NCI-H82 (cell line): ENCODE measurements at regions not wholly inside any gene's neighbourhood (a gene's known extent, or its start where the extent isn't known, plus 50 kb on each side); places are given as distances from the start of the nearest gene placed in this dataset.
"Not testable (repeated sequence)": the region's sequence is repeated elsewhere in the genome, so short reads cannot be mapped to it uniquely, and the experiment has no call there.

ENCODE experiments used
- DNase-seq: peaks from one replicate; lab custom pipeline; 2025; lab: John Stamatoyannopoulos, UW

DNA sequence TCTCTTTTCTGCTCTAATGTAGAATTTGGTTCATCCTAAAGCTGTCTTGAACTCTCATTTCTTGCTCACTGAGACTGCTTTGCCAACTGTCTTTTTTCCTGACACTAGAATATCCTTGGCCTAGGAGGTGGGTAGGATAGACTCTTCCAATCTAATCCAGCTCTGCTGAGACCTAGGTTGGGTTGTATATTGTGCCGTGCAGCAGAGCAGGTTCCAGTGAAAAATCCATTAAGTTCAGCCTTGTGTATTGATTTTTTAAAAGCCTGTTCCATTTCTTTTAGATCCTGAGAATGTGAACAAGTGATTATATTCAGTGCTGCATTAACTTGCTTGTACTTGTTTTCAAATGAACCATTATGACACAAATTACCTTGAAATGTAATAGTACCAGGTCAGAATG lies 539.6 kb downstream of the LRRC70 start:
- DNase-seq: no peak

DNA sequence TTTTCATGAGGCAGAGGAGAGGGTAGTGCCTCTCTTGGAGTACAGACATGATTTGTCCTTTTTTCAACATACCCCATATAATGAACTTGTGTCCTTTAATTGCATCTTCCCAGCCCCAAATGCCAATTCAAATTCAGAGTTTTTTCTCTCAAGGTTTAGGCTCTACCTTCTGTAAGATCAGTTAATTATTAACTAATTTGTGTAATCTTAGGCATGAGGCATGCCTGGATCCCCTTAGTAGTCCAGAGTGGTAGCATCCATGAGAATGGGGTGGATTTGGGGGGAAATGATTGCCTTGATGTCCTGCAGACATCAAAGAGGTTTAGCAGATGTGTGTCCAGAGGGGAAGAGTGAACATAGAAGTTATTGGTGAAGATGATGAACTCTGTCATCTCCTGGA lies 533.3 kb downstream of the LRRC70 start:
- DNase-seq: no peak

GRCh38 chr5:63101870-63102269 lies 523.3 kb downstream of the LRRC70 start:
- DNase-seq: no peak

GRCh38 chr5:63097286-63097685 lies 518.7 kb downstream of the LRRC70 start:
- no peak for DNase-seq

DNA sequence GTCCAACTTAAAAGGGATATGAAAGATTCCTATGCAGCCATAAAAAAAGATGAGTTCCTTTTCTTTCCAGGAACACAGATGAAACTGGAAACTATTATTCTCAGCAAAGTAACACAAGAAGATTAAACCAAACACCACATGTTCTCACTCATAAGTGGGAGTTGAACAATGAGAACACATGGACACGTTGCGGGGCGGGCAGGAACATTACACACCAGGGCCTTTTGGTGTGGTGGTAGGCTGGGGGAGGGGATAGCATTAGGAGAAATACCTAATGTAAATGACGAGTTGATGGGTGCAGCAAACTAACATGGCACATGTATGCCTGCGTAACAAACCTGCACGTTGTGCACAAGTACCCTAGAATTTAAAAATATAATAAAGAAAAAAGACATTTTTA lies 516.1 kb downstream of the LRRC70 start:
- DNase-seq: no peak

DNA sequence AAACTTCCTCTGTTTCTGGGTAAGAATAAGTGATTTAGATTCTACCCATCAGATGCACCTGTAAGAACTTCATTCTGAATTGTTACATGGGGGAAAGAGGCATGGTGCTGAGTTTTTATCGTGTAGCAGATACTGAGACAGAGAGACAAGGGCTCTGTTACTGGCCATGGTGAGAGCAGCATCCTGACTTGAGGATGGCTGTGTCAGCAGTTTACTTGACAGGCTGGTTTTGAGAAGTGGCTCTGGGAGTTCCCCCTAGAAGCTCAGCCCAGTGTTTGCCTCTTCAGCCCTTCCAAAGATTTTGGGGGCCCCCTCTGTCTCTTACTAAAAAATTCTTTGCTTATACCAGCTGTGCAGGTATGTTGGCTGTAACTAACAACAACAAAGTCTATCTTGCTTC lies 510.5 kb downstream of the LRRC70 start:
- no peak for DNase-seq

GRCh38 chr5:63085561-63085960 lies 506.9 kb downstream of the LRRC70 start:
- DNase-seq: no peak

- DNase-seq: not testable (repeated sequence)
Measured at GRCh38 chr5:63083689-63084088, 505.1 kb downstream of the LRRC70 start.

DNA sequence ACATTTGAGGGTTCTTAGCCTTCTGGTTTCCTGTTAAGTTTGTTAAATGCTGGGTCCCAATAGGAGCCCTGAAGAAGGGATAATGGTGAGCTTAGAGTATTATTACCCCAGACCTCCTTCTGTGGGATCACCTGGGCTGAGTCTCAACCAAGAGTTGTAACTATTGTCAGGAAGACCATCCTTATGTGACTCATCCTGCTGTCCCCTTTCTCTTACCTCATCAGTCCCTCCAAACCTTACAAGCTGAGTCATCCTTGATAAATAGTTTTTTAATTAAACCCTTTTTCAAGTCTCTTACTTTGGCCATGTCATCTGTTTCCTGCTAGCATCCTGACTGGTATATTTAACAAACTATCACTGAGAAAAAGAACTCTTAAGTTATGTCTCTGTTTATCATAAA lies 502.8 kb downstream of the LRRC70 start:
- DNase-seq: no peak

DNA sequence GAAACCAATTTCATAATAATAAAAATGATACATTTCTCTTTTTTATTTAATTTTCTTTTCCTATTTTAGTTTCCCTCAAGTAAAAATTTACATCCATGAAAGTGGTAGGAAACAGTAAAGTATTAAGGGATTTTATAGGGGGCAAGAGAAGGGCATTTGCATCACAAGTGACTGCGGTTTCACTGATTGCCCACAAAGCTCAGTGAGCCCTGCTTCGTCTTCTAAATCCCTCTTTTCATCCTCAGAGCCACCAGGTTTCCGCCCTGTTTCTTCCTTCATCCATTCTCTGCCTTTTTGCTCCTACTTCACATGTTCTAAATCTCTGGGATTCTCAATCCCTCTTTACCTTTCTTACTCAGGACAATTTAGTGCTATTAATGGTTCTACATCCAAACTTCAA lies 491.4 kb downstream of the LRRC70 start:
- DNase-seq: no peak

- DNase-seq: no peak
Measured at GRCh38 chr5:63055421-63055820, 476.8 kb downstream of the LRRC70 start.

- DNase-seq: no peak
Measured at GRCh38 chr5:63053019-63053638, 474.5 kb downstream of the LRRC70 start.

DNA sequence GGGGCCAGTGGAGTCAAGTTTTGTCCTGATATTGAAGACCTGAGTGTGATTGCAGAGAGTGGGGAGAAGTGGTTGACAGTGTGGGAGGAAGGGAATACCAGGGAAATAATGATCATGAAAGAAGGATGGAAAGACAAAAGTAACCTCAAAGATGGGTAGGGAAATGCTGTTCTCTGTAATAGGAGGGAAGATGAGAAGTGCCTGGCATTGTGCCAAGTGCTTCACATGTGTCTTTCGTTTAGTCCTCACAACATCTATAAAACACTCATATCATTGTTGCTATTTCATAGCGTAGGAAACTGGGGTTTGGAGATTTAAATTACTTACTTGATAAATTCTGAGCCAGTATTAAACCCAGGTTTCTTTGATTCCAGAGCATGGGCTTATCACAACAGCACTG lies 472.3 kb downstream of the LRRC70 start:
- no peak for DNase-seq

- no peak for DNase-seq
Measured at GRCh38 chr5:63049935-63050334, 471.3 kb downstream of the LRRC70 start.

DNA sequence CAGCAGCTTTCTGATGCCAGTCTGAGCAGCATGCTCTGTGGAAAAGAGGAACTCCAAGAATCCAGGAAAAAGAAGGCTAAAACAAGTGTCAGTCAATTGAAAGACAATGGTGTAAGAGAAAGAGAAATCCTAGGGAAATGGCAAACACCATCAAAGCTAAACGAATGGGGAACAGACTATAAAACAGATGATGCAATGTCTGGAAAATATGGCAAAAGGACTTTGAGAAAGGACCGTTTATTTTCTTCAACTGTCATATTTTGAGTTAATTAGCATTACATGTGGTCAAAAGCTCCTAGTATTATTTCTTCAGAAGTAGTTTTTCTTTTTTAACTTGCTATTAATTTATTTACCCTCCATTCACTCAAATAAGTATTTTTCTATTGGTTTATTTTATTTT lies 465.2 kb downstream of the LRRC70 start:
- DNase-seq: no peak

GRCh38 chr5:63032343-63032742 lies 453.7 kb downstream of the LRRC70 start:
- DNase-seq: no peak

DNA sequence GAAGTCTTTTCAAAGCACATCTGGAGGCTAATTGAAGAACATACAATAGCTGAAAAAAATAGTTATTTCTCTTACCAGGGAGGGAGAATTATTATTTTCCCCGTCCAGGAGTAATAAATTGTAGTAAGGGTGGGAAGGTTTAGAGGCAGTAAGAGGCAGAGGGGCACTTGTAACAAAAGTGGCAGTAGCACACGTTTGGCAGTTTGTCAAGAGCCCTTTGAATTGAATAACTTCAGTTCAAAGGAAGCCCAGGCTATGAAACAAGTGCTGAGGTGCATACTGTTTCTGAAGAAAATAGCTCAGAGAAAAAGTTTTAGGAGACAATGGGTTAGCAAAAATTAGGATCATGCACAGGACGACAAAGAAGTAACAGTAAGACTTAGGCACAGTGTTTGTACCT lies 451.3 kb downstream of the LRRC70 start:
- DNase-seq: no peak

DNA sequence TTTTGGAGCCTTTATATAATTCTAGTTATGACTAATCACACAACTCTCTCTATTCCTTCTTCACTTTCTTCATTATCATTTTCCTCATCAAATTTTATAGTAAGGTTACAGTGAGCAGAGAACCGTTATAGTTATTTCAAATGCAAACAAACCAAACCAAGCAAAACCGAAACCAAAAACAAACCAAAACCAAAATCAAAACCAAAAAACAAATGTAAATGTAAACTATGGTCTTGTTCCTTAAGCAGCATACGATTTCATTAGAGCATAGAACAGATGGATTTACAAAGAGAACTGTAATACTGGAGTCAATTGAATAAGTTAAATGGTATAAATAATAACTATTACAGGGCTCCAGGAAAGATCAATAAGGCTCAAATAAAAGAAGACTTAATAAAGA lies 447.1 kb downstream of the LRRC70 start:
- no peak for DNase-seq

- DNase-seq: no peak
Measured at GRCh38 chr5:63022403-63022802, 443.8 kb downstream of the LRRC70 start.

DNA sequence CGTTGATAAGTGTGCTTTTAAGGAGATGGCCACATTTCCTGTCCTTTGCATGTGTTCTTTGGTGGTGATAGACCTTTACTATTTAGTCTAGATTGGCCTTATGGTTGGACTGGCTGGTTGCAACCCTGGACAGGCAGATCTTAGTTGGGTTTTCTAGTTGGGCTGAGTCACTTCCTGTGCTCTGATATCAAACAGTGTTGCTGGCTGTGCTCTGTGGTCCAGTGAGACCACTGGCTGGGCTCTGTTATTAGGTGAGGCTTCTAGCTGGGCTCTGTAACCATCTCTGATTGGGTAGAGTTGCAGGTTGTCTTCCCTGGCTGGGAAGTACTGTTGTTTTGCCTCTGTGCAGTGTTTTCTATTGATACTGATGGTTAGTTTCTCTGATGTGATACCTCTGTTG lies 432.5 kb downstream of the LRRC70 start:
- DNase-seq: no peak

- no peak for DNase-seq
Measured at GRCh38 chr5:63008195-63008594, 429.6 kb downstream of the LRRC70 start.

DNA sequence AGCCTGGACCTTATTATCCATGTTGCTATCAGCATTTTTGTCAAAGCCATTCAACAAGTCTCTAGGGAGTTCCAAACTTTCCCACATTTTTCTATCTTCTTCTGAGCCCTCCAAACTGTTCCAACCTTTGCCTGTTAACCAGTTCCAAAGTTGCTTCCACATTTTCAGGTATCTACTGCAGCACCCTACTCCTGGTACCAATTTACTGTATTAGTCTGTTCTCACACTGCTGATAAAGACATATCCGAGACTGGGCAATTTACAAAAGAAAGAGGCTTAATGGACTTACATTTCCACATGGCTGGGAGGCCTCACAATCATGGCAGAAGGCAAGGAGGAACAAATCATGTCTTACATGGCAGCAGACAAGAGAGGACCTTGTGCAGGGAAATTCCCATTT lies 416.2 kb downstream of the LRRC70 start:
- not testable (repeated sequence) for DNase-seq

- no peak for DNase-seq
Measured at GRCh38 chr5:62985749-62986148, 407.1 kb downstream of the LRRC70 start.

DNA sequence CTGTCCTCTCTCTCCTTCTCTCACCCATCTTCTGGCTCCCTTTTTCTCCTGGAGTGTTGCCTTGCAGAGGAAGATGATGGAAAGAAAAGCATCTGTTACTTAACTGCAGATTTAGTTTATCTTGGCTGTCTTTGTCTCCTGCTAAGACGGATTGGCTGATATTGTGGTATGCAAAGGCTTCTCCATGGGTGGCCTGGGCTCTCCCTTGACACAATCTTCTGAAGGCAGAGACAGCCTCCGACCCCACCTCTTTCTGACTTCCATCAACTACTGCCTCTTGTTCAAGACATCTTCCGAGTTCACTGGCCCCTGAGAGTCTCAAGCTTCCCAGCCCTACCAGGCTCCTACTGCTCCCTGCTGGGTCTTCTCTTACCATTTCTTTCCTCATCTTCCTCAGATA lies 403.7 kb downstream of the LRRC70 start:
- no peak for DNase-seq

DNA sequence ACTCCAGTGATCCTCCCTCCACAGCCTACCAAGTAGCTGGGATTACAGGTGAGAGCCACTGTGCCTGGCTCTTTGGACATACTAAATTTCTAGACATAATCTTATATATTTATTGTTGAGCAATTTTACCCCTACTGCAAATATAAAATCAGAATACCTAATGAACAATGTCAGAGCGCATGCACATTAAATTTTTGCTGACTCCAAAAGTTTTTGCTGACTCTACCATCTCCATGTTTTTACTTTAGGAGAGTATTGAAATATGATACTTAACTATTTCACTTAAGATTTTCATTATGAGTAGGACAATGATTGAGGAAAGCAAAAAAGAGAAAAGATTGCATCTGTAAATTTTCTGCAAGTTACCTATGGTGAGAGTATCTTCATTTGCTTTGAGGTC lies 402.3 kb downstream of the LRRC70 start:
- no peak for DNase-seq
